MCF 10A (cell line): ENCODE measurements at regions not wholly inside any gene's neighbourhood (a gene's known extent, or its start where the extent isn't known, plus 50 kb on each side); places are given as distances from the start of the nearest gene placed in this dataset.

Experiments used
- BruUV-seq: library from RNA; stranded (reverse); fragments of 400-500 nt; replicated peaks from 2 replicates; lab custom pipeline; 2021; lab: Mats Ljungman, UMichigan
- CTCF ChIA-PET: fragments of 300-600 bp; sonication (Branson Sonifier 250); formaldehyde crosslinking; extraction: SDS; loops from one replicate; lab custom pipeline; 2021; ENCODE audit warnings: antibody characterized with exemption, inconsistent platforms; lab: Yijun Ruan, JAX
- POLR2A ChIA-PET: fragments of 300-600, 350-650 bp; sonication (Branson Sonifier 250); formaldehyde crosslinking; extraction: SDS; loops from one replicate; lab custom pipeline; 2020; ENCODE audit warnings: antibody characterized with exemption, inconsistent platforms; lab: Yijun Ruan, JAX
- DNase-seq: peaks from one replicate; pipeline ENCODE4 v3.0.0-alpha.2; 2018; ENCODE audit not compliant: unreplicated experiment
- H3K27ac Mint-ChIP-seq: one replicate; pipeline ENCODE4 v1.8.0; 2022; ENCODE audit warnings: mild to moderate bottlenecking, low read depth, mixed read lengths; ENCODE audit not compliant: unreplicated experiment
- H3K27me3 Mint-ChIP-seq: one replicate; pipeline ENCODE4 v1.8.0; 2022; ENCODE audit warnings: mixed read lengths; ENCODE audit not compliant: insufficient read depth, unreplicated experiment
- H3K36me3 Mint-ChIP-seq: one replicate; pipeline ENCODE4 v1.8.0; 2022; ENCODE audit warnings: mild to moderate bottlenecking, moderate library complexity, mixed read lengths; ENCODE audit not compliant: insufficient read depth, unreplicated experiment
- H3K4me1 Mint-ChIP-seq: one replicate; pipeline ENCODE4 v1.8.0; 2022; ENCODE audit warnings: mixed read lengths; ENCODE audit not compliant: insufficient read depth, unreplicated experiment
- H3K4me3 Mint-ChIP-seq: one replicate; pipeline ENCODE4 v1.8.0; 2022; ENCODE audit warnings: mild to moderate bottlenecking, moderate library complexity, mixed read lengths; ENCODE audit not compliant: unreplicated experiment
- H3K9me3 Mint-ChIP-seq: one replicate; pipeline ENCODE4 v1.8.0; 2022; ENCODE audit warnings: mixed read lengths; ENCODE audit not compliant: unreplicated experiment
- intact Hi-C: fragments of 100-400 bp; cut with micrococcal nuclease; formaldehyde crosslinking; loops from 2 replicates; pipeline ENCODE4 v1.14.1; 2022
- TF ChIP-seq, protein P1 (sequence below): fragments of 200-600 bp; IDR thresholded peaks from one replicate; pipeline ENCODE4 v1.8.0; 2022; ENCODE audit warnings: antibody characterized with exemption, mild to moderate bottlenecking; ENCODE audit not compliant: unreplicated experiment

DNA sequence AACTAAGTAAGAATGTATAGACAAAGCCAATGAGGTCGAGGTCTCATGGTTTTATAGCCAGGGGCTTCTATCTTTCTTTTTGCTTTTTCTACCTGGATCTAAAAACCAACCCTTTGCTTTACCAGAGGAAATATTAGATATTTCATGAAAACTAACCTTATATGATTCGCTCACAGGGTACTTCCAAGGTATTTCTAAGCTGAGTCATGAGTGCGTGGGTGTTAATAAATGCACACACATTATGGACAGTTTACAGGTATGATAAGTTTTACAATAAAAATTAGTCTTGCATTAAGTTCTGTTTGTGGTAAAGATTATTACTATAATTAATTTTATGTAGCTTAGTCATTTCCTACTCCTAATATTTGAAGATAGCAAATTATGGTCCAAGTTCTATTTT is 217.2 kb downstream of the CHRM3 start:
- CTCF ChIA-PET, result interaction anchor here (0.6 kb wide), 1 partner anchor 1716 kb away, joined by 3 read pairs; no protein-coding TSS in a partner anchor
- Mint-ChIP-seq H3K9me3 (peaks cover 26% of the 10 kb centered on the region), H3K36me3 (no peaks in the 10 kb centered on the region), H3K4me1 (no peaks in the 10 kb centered on the region), H3K27me3 (no peaks in the 10 kb centered on the region), H3K27ac (no peak overlapping the region), H3K4me3 (no peak overlapping the region)
- no TSS peak for BruUV-seq
- POLR2A ChIA-PET, result no interaction called here
- TF ChIP-seq, protein P1, sequence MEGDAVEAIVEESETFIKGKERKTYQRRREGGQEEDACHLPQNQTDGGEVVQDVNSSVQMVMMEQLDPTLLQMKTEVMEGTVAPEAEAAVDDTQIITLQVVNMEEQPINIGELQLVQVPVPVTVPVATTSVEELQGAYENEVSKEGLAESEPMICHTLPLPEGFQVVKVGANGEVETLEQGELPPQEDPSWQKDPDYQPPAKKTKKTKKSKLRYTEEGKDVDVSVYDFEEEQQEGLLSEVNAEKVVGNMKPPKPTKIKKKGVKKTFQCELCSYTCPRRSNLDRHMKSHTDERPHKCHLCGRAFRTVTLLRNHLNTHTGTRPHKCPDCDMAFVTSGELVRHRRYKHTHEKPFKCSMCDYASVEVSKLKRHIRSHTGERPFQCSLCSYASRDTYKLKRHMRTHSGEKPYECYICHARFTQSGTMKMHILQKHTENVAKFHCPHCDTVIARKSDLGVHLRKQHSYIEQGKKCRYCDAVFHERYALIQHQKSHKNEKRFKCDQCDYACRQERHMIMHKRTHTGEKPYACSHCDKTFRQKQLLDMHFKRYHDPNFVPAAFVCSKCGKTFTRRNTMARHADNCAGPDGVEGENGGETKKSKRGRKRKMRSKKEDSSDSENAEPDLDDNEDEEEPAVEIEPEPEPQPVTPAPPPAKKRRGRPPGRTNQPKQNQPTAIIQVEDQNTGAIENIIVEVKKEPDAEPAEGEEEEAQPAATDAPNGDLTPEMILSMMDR, result no peak
- peak; percentile 53 for DNase-seq
- intact Hi-C loops, result loop anchor here (10.0 kb wide), 1 partner anchor 291 kb away; no protein-coding TSS in a partner anchor

DNA sequence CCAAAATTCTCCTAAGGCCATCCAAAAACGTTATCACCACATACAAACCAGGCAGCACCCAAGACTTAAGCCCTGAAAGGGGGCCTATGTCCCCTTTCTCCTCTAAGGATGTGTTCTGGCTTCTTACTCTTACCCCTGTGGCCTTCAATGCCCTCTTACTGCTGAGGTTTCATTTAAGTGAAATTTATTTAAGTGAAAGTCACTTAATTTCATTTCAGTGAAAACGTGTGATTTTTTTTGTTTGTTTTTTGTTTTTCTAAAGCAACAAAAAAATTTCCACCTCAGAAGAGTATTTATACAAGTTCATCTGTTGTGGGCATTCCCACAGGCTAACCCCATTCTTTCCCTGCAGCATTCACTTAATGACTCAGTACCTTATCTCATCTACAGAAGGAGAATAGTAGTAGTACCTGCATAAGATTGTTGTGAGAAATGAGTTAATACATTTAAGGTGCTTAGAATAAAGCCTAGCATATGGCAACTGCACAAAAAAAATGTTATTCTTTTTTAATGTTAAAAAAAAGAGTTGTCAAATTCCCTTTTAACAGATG is 220.6 kb downstream of the CHRM3 start:
- Mint-ChIP-seq H3K27ac (no peak overlapping the region), H3K9me3 (peaks cover 7% of the 10 kb centered on the region), H3K4me3 (no peak overlapping the region), H3K27me3 (no peaks in the 10 kb centered on the region), H3K4me1 (no peaks in the 10 kb centered on the region), H3K36me3 (no peaks in the 10 kb centered on the region)
- no TSS peak for BruUV-seq
- ChIA-PET POLR2A (interaction anchor here (0.7 to 1.0 kb wide), 2 partner anchors 13 to 240 kb away, joined by 4 read pairs; no protein-coding TSS in a partner anchor), CTCF (interaction anchor here (1.1 kb wide), 1 partner anchor 10 kb away, joined by 3 read pairs; no protein-coding TSS in a partner anchor)
- DNase-seq, result no peak
- intact Hi-C loops, result loop anchor here (10.0 kb wide), 1 partner anchor 288 kb away; no protein-coding TSS in a partner anchor
- TF ChIP-seq, protein P1, result no peak

DNA sequence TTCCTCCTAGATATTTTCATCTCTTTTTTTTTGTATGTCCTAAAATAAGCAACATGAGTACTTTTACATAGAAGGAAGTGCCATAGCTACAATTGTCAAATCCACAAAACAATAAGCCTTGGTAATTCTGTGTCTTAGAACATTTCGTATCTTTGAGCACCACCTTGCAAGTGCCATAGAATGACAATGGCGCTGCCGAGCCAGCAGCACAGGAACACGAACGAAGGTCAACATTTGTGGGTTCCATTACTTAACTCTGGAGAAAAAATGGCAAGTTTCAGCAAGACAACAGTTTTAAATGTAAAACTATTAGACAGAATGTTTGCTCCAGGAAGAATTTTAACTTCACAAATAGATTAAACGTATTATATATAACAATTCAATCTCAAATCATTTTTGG is 222.1 kb downstream of the CHRM3 start:
- no TSS peak for BruUV-seq
- ChIA-PET CTCF (interaction anchor here (0.6 to 1.0 kb wide), 2 partner anchors 24 to 132 kb away, joined by 4 read pairs; no protein-coding TSS in a partner anchor), POLR2A (interaction anchor here (0.7 kb wide), 2 partner anchors 8 to 1686 kb away, joined by 4 read pairs; no protein-coding TSS in a partner anchor)
- Mint-ChIP-seq H3K27me3 (no peaks in the 10 kb centered on the region), H3K27ac (no peak overlapping the region), H3K9me3 (peaks cover 7% of the 10 kb centered on the region), H3K4me1 (no peaks in the 10 kb centered on the region), H3K36me3 (no peaks in the 10 kb centered on the region), H3K4me3 (no peak overlapping the region)
- no peak for DNase-seq
- TF ChIP-seq, protein P1, result no peak
- intact Hi-C loops, result loop anchor here (10.0 kb wide), 1 partner anchor 286 kb away; no protein-coding TSS in a partner anchor

DNA sequence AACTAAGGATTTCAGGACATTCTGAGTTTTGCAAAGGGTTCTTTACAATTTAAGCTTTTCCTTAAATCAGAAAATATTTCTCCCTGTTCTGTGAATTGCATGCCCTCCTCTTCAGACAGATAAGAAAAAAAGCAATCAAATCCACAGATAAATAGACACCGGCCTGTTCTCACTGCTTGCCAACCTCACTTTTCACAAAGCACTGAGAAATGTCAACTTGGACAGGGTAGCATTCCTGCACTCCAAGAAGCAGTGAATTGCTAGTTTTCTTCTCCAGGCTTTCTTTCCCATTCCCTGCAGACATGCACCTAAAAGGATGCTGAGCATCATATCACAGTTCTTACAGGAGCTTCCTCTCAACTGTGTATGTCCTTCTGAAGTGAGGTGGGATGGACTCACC is 226.0 kb downstream of the CHRM3 start:
- no peaks in the 10 kb centered on the region for H3K9me3 Mint-ChIP-seq
- BruUV-seq, result no TSS peak

More for the DNA sequence above, 226.0 kb downstream of the CHRM3 start:
- ChIA-PET POLR2A (interaction anchor here (0.7 kb wide), 1 partner anchor 60 kb away, joined by 3 read pairs; no protein-coding TSS in a partner anchor), CTCF (interaction anchor here (0.6 to 1.0 kb wide), 2 partner anchors 285 to 650 kb away, joined by 3 to 5 read pairs; no protein-coding TSS in a partner anchor)
- H3K4me3 Mint-ChIP-seq, result no peak overlapping the region
- peaks cover 8% of the 10 kb centered on the region for H3K4me1 Mint-ChIP-seq
- no peak for DNase-seq
- TF ChIP-seq, protein P1, result no peak
- intact Hi-C loops, result no loop called here
- no peaks in the 10 kb centered on the region for H3K27me3 Mint-ChIP-seq
- no peaks in the 10 kb centered on the region for H3K36me3 Mint-ChIP-seq
- no peak overlapping the region for H3K27ac Mint-ChIP-seq
